ENCODE measurements at regions not wholly inside any gene's neighbourhood (a gene's known extent, or its start where the extent isn't known, plus 50 kb on each side); places are given as distances from the start of the nearest gene placed in this dataset.

DNA sequence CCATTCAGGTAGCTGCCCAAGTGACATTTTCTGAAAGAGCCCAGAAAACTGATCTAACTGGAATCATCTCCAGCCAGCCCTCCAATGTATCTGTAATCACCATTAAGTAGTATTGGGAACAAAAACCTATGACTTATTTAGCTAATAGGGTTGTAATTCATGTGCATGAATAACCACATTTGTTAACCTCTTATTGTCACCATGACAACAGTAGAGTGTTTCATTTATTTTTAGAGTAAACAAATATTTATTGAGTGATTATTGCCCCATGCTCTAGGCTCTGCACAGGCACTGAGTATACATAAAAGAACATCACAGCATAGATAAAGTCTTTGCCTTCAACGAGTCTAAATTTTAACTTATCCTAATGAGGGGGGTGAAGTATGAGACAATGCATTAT lies 265.4 kb upstream of the UBE2E3 start:
- no peaks in the 10 kb centered on the region for H3K9me3 ChIP-seq
- TF ChIP-seq POLR2A (IDR thresholded peaks at IDR 0.05): no peak
- TF ChIP-seq, protein P1, sequence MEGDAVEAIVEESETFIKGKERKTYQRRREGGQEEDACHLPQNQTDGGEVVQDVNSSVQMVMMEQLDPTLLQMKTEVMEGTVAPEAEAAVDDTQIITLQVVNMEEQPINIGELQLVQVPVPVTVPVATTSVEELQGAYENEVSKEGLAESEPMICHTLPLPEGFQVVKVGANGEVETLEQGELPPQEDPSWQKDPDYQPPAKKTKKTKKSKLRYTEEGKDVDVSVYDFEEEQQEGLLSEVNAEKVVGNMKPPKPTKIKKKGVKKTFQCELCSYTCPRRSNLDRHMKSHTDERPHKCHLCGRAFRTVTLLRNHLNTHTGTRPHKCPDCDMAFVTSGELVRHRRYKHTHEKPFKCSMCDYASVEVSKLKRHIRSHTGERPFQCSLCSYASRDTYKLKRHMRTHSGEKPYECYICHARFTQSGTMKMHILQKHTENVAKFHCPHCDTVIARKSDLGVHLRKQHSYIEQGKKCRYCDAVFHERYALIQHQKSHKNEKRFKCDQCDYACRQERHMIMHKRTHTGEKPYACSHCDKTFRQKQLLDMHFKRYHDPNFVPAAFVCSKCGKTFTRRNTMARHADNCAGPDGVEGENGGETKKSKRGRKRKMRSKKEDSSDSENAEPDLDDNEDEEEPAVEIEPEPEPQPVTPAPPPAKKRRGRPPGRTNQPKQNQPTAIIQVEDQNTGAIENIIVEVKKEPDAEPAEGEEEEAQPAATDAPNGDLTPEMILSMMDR (IDR thresholded peaks at IDR 0.05): no peak
- no peaks in the 10 kb centered on the region for H3K36me3 ChIP-seq (ENCODE audit: low read depth, missing control alignments)
- no peaks in the 10 kb centered on the region for H3K4me1 ChIP-seq
- intact Hi-C loops (cut with DNase I; ENCODE audit: low total_unique reads): no loop called here
- no peaks in the 10 kb centered on the region for H3K27me3 ChIP-seq
- WGBS, 2 donors: 64 to 70% methylated on average over 1 of the region's 1 CpG
- no peak overlapping the region for H3K4me3 ChIP-seq
- no peak for DNase-seq
- no peak overlapping the region for H3K27ac ChIP-seq

DNA sequence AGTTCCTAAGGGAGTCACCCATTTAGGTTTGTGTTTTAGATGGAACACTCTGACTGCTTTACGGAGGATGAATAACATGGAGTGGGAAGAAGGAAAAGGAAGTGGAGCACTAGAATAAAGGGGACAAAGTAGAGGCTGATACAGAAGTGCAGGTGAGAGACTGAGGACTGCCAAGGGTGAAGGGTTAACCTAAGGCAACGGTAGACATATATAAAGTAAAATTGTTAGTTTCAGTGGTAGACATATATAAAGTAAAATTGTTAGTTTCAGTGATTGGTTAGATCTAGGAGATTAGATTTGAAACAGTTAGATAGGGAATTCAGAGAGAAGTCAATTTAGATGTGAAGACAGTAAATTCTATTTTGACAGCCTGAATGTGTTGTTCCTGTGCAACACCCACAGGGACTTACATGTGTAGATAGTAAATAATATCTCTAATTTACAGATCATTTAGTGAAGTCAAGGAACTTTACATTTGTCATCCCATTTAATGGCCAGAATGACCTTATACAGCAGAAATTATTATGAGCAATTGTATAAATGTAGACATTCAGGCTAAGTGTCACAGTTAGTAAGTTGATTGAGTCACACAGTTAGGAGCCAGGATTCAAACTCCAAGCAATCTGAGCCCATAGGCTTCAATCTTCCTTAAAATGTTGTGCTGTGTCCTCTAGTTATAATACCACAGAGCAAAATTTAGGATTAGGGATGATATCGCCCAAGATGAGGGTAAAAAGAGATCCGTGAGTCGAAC lies 270.8 kb upstream of the UBE2E3 start:
- H3K4me3 ChIP-seq: no peak overlapping the region
- no peaks in the 10 kb centered on the region for H3K27me3 ChIP-seq
- H3K9me3 ChIP-seq: no peaks in the 10 kb centered on the region
- 93 to 98% methylated on average over 5 of the region's 5 CpGs for WGBS, 2 donors
- no peak for DNase-seq
- H3K27ac ChIP-seq: no peak overlapping the region
- intact Hi-C loops (cut with DNase I; ENCODE audit: low total_unique reads): no loop called here
- no peak for TF ChIP-seq POLR2A (IDR thresholded peaks at IDR 0.05)
- no peaks in the 10 kb centered on the region for H3K36me3 ChIP-seq (ENCODE audit: low read depth, missing control alignments)
- H3K4me1 ChIP-seq: peaks cover 7% of the 10 kb centered on the region

DNA sequence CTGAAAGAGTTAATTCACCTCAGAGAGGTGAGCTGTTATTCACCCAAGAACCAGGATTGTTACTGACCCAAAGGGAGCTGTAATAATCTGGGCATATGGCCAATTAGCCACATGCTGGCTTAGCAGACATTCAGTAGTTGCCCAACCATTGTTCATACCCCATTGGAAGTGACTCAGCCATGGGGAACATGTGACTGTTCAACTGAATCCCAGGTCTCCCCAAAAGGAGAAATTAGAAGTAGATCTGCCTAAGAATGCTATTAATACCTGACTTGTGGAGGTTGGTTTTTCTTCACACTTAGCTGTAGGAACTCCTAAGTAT lies 272.6 kb upstream of the UBE2E3 start:
- intact Hi-C loops (cut with DNase I; ENCODE audit: low total_unique reads): no loop called here

DNA sequence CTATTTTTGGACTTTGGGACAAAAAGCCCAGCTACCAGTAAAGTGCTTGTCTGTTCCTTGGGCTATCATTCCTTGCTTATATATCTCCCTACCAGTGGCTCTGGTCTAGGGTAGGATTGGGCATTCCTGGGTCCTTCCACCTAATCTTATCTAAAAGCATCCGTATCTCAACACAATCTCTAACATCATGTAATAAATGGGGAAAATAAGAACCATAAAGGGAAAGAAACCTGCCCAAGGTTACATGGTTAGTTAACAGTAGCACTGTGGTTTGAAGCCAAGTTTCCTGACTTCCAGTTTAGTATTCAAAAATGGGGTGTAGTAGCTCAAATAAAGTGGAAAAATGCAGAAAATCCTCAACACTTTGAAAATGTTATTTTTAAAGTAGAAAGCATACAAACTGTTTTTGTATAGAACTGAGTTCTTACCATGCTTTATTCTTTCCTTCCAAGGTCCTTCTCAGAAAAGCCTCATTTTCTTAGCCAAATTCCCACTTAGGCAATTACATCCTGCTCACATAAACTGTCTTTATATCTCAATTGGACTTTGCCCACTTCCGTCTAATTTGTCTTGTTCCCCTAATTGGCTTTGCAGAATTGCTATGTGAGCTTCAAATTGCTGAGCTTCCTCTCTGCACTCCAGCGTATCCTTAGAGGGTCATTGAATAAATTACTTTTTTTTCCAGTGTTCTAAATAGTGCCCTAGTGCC lies 273.1 kb upstream of the UBE2E3 start:
- Histone ChIP-seq H3K36me3 (ENCODE audit: low read depth, missing control alignments) (no peaks in the 10 kb centered on the region), H3K27ac (no peak overlapping the region), H3K27me3 (no peaks in the 10 kb centered on the region), H3K9me3 (no peaks in the 10 kb centered on the region), H3K4me3 (no peak overlapping the region), H3K4me1 (peaks cover 7% of the 10 kb centered on the region)
- 43 to 50% methylated on average over 3 of the region's 3 CpGs for WGBS, 2 donors
- no peak for DNase-seq
- intact Hi-C loops (cut with DNase I; ENCODE audit: low total_unique reads): no loop called here
- no peak for TF ChIP-seq POLR2A (IDR thresholded peaks at IDR 0.05)
- TF ChIP-seq, protein P1 (IDR thresholded peaks at IDR 0.05): no peak

More for the DNA sequence above, 272.6 kb upstream of the UBE2E3 start:
- DNase-seq: no peak
- H3K4me1 ChIP-seq: peaks cover 7% of the 10 kb centered on the region
- H3K36me3 ChIP-seq (ENCODE audit: low read depth, missing control alignments): no peaks in the 10 kb centered on the region
- H3K4me3 ChIP-seq: no peak overlapping the region
- no peak for TF ChIP-seq POLR2A (IDR thresholded peaks at IDR 0.05)
- TF ChIP-seq, protein P1 (IDR thresholded peaks at IDR 0.05): no peak
- no peak overlapping the region for H3K27ac ChIP-seq
- no peaks in the 10 kb centered on the region for H3K9me3 ChIP-seq
- no peaks in the 10 kb centered on the region for H3K27me3 ChIP-seq

DNA sequence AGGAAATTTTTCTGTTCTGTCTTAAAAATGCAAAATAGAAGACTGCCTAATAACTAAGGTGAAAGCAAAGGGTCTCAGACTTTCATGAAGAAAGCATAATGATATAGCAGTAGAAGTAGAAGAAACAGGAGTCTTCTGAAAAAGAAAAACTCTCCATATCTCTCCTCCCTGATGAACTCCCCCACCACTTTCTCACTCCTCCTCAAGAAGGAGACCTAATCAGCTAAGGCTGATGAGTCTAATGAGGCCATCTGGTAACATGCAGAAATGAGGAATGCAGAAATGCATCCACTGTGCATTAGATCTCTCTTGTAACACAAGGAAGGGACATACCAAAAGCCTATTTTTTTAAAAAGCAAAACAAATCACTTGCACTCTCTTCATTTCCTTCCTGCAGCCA lies 273.7 kb upstream of the UBE2E3 start:
- no peak for DNase-seq
- intact Hi-C loops (cut with DNase I; ENCODE audit: low total_unique reads): no loop called here
- no peaks in the 10 kb centered on the region for H3K36me3 ChIP-seq (ENCODE audit: low read depth, missing control alignments)

More for the DNA sequence above, 273.7 kb upstream of the UBE2E3 start:
- Histone ChIP-seq H3K9me3 (no peaks in the 10 kb centered on the region), H3K4me1 (peaks cover 7% of the 10 kb centered on the region), H3K4me3 (no peak overlapping the region), H3K27me3 (no peaks in the 10 kb centered on the region), H3K27ac (no peak overlapping the region)
- TF ChIP-seq POLR2A (IDR thresholded peaks at IDR 0.05): no peak
- TF ChIP-seq, protein P1 (IDR thresholded peaks at IDR 0.05): no peak
